WERI-Rb-1 (cell line): ENCODE measurements at regions not wholly inside any gene's neighbourhood (a gene's known extent, or its start where the extent isn't known, plus 50 kb on each side); places are given as distances from the start of the nearest gene placed in this dataset.
A peak's percentile ranks its signal among the peaks of the same experiment; 100 is the strongest.

Experiments
- DNase-seq: peaks from one replicate; pipeline ENCODE4 v3.0.0-alpha.2; 2020
- H3K27ac ChIP-seq: fragments of 250-450 bp; sonication (Bioruptor Pico); 2 replicates; pipeline ENCODE4 v1.5.1; 2020; ENCODE audit warnings: mild to moderate bottlenecking, moderate library complexity
- H3K27me3 ChIP-seq: fragments of 250-450 bp; sonication (Bioruptor Pico); 2 replicates; pipeline ENCODE4 v1.5.1; 2021; ENCODE audit warnings: mild to moderate bottlenecking, low read depth, moderate library complexity; ENCODE audit not compliant: insufficient read depth, severe bottlenecking
- H3K36me3 ChIP-seq: fragments of 250-450 bp; sonication (Bioruptor Pico); 2 replicates; pipeline ENCODE4 v1.5.1; 2020; ENCODE audit warnings: mild to moderate bottlenecking, moderate library complexity
- H3K4me3 ChIP-seq: 2 replicates; pipeline ENCODE4 v1.5.1; 2011; ENCODE audit warnings: low read depth, mild to moderate bottlenecking, control low read depth, low read length
- H3K9me3 ChIP-seq: fragments of 250-450 bp; sonication (Bioruptor Pico); 2 replicates; pipeline ENCODE4 v1.5.1; 2021; ENCODE audit warnings: mild to moderate bottlenecking, moderate library complexity; ENCODE audit not compliant: severe bottlenecking
- TF ChIP-seq, protein P1 (sequence below): IDR thresholded peaks from 2 replicates; pipeline ENCODE4 v1.5.1; 2011; ENCODE audit warnings: low read depth, mild to moderate bottlenecking, control low read depth, inconsistent platforms, low read length

DNA sequence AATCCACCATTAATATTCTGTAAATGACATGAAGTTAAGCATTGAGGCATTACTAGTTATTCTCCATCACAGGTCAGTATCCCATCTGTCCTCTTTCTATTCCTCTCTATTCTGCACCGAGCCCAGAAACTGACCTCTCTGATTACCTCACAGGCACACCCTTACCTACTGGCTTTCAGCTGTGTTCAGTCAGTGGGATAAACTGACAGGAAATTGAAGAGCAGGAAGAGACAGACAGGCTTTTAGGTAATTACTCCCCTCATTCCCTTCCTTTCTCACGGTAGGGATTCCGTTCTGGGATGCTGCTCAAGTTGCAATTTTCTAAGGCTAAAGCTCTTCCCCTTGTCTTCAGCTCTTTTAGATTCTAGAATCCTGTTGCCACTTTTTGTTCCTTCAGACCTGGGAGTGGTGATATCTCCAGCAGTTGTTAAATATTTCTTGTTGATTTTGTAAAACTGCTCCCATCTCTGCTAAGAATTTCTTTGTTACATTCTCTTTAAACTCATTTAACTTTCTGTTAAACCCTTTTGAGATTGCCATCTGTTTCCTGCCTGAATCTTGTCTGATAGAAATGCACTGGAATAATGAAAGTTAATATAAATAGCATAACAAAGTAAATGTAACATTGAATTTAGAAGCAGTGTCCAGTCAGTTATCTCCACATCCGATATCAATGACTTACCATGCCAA is 1063.4 kb downstream of the PLA2G4A start:
- TF ChIP-seq, protein P1, sequence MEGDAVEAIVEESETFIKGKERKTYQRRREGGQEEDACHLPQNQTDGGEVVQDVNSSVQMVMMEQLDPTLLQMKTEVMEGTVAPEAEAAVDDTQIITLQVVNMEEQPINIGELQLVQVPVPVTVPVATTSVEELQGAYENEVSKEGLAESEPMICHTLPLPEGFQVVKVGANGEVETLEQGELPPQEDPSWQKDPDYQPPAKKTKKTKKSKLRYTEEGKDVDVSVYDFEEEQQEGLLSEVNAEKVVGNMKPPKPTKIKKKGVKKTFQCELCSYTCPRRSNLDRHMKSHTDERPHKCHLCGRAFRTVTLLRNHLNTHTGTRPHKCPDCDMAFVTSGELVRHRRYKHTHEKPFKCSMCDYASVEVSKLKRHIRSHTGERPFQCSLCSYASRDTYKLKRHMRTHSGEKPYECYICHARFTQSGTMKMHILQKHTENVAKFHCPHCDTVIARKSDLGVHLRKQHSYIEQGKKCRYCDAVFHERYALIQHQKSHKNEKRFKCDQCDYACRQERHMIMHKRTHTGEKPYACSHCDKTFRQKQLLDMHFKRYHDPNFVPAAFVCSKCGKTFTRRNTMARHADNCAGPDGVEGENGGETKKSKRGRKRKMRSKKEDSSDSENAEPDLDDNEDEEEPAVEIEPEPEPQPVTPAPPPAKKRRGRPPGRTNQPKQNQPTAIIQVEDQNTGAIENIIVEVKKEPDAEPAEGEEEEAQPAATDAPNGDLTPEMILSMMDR = no peak
- H3K9me3 ChIP-seq = no peaks in the 10 kb centered on the region
- peak overlapping the region; percentile 65 for H3K27ac ChIP-seq
- no peak overlapping the region for H3K4me3 ChIP-seq
- DNase-seq = peak; percentile 35
- H3K27me3 ChIP-seq = no peaks in the 10 kb centered on the region
- no peaks in the 10 kb centered on the region for H3K36me3 ChIP-seq

DNA sequence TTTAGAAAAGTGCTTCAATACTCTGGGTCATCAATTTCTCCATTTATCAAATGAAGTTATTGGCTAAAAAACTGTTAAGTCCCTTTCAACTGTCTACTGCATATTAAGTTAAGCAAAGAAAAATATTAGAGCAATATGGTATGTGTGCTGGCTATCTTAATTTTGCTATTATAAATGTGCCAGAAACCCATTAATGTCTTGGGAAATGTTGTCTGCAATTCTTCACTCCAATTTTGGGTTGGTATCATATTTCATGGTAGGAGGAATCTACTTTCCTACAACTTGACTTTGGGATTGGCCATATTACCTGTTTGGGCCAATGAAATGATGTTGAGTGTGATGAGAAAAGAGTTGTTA is 1063.9 kb downstream of the PLA2G4A start:
- H3K27me3 ChIP-seq = no peaks in the 10 kb centered on the region
- H3K4me3 ChIP-seq = no peak overlapping the region
- H3K9me3 ChIP-seq = no peaks in the 10 kb centered on the region
- no peak for DNase-seq
- TF ChIP-seq, protein P1 = no peak
- peak overlapping the region; percentile 65; the same call in 1 of the 2 replicates for H3K27ac ChIP-seq
- H3K36me3 ChIP-seq = no peaks in the 10 kb centered on the region

DNA sequence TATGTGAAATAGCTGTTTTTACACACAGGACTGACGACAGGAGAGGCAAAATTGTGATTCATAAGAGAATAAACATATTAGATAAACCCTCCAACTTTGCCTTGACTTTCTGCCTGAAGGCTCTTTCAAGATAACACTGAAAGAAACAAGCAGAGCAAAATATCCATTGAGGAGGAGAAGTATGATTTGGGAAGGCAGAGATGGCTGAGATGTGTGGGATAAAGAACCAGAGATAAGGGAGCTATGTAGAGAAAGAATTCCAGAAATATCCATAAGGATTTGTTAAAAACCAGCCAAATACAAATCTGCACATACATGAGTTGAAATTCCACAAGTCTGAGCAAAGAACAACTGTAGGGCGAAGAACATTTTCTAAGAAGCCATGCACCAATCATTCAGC is 1064.7 kb downstream of the PLA2G4A start:
- no peaks in the 10 kb centered on the region for H3K36me3 ChIP-seq
- DNase-seq = no peak
- TF ChIP-seq, protein P1 = no peak
- no peaks in the 10 kb centered on the region for H3K9me3 ChIP-seq
- no peaks in the 10 kb centered on the region for H3K27me3 ChIP-seq
- no peak overlapping the region for H3K4me3 ChIP-seq
- no peak overlapping the region for H3K27ac ChIP-seq

DNA sequence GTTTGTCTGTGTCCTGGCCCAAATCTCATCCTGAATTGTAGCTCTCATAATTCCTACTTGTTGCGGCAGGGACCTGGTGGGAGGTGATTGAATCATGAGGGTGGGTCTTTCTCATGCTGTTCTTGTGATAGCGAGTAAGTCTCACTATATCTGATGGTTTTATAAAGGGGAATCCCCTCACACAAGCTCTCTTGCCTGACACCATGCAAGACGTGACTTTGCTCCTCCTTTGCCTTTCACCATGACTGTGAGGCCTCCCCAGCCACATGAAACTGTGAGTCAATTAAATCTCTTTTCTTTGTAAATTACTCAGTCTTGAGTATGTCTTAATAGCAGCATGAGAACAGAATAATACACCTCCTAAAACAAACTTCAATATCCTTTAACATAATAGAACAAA is 1065.6 kb downstream of the PLA2G4A start:
- no peaks in the 10 kb centered on the region for H3K9me3 ChIP-seq
- H3K27me3 ChIP-seq = no peaks in the 10 kb centered on the region
- no peaks in the 10 kb centered on the region for H3K36me3 ChIP-seq
- H3K27ac ChIP-seq = no peak overlapping the region
- H3K4me3 ChIP-seq = no peak overlapping the region
- no peak for DNase-seq
- TF ChIP-seq, protein P1 = no peak

DNA sequence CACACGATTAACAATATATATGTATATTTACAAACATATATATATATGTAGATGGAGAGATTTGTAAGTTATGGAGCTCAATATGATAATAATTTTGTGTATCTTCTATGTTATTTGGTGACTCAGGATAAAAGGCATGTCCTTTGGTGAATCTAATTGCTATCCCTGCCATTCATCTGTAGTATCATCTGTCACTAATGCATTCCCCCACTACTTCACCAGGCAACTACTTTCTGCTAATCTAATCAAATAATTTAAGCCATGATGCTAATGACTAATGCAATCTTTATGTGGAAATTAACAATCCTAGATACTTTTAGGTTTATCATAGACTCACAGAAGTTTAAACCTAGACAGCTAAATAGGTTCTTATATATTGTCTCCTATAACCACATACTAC is 1074.5 kb downstream of the PLA2G4A start:
- Histone ChIP-seq H3K27me3 (no peaks in the 10 kb centered on the region), H3K4me3 (no peak overlapping the region), H3K27ac (no peak overlapping the region), H3K9me3 (no peaks in the 10 kb centered on the region), H3K36me3 (no peaks in the 10 kb centered on the region)
- DNase-seq = no peak
- TF ChIP-seq, protein P1 = no peak

DNA sequence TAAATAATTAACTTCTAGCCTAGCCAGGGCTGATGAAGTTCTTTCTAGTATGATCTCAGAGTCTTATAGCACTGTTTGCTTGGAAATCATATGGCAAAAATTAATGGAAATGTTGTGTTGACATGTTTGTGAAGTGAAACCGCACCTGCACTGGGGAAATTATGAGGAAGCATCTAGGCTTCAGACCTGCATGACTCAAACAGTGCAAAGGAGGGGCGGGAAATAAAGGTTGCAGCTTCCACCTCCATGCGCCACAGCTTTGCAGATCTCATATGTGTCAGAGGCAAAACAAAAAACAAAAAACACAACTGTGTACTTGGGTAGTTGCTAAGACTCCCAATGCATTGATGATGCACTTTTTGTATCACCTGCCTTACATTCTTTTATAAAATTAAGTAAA is 1080.6 kb downstream of the PLA2G4A start:
- Histone ChIP-seq H3K27ac (no peak overlapping the region), H3K9me3 (no peaks in the 10 kb centered on the region), H3K4me3 (no peak overlapping the region), H3K36me3 (no peaks in the 10 kb centered on the region), H3K27me3 (no peaks in the 10 kb centered on the region)
- TF ChIP-seq, protein P1 = no peak
- DNase-seq = no peak
